ENCODE measurements at regions not wholly inside any gene's neighbourhood (a gene's known extent, or its start where the extent isn't known, plus 50 kb on each side); places are given as distances from the start of the nearest gene placed in this dataset.

GRCh38 chr20:12617076-12617475 lies 391.7 kb upstream of the SPTLC3 start:
- no peak for TF ChIP-seq CTCF (IDR thresholded peaks at IDR 0.05)
- no peak for TF ChIP-seq EP300 (IDR thresholded peaks at IDR 0.05)
- TF ChIP-seq POLR2A (IDR thresholded peaks at IDR 0.05), result no peak

Measured in tibial nerve (tissue), 4 donors.